Body of pancreas (tissue), 4 donors: ENCODE measurements at regions not wholly inside any gene's neighbourhood (a gene's known extent, or its start where the extent isn't known, plus 50 kb on each side); places are given as distances from the start of the nearest gene placed in this dataset.

Experiments used
- ATAC-seq: fragments of 150-250 bp; one replicate; pipeline ENCODE4 v1.9.1; 2016
- DNase-seq, 4 donors: peaks; one replicate each; pipeline ENCODE4 v3.0.0-alpha.2; 2019
- H3K27ac ChIP-seq, 4 donors: fragments of 200-600 bp; sonication (generic); 1 replicate in 3 of 4; 2 replicates in 1 of 4; pipeline versions ENCODE4 v1.5.1 to v1.6.1; 2016 to 2019; ENCODE audit warnings: mild to moderate bottlenecking in 1 of 4, mixed read lengths in 1 of 4, moderate library complexity in 1 of 4
- H3K27me3 ChIP-seq, 2 donors: fragments of 200-600 bp; sonication (generic); one replicate each; pipeline ENCODE4 v1.6.0; 2016; ENCODE audit warnings: mild to moderate bottlenecking in 1 of 2
- H3K36me3 ChIP-seq, 2 donors: fragments of 200-600 bp; sonication (generic); replicated peaks in 1 of 2; 2 replicates each; pipeline ENCODE4 v1.5.1; 2016; ENCODE audit warnings: low read depth in 2 of 2; ENCODE audit not compliant: insufficient read depth in 1 of 2
- H3K4me1 ChIP-seq: fragments of 200-600 bp; sonication (generic); one replicate; pipeline ENCODE4 v1.6.0; 2016
- H3K4me3 ChIP-seq, 2 donors: fragments of 200-600 bp; sonication (generic); 1 replicate in 1 of 2; 2 replicates in 1 of 2; pipeline ENCODE4 v1.5.1; 2016 to 2019
- H3K9me3 ChIP-seq, 3 donors: fragments of 200-600 bp; sonication (generic); 1 replicate in 2 of 3; 2 replicates in 1 of 3; pipeline ENCODE4 v1.5.1; 2016
- POLR2A ChIP-seq, 3 donors: fragments of 450-650 bp; IDR thresholded peaks; one replicate each; pipeline ENCODE4 v1.6.1; 2016; ENCODE audit warnings: antibody characterized with exemption in 3 of 3, mild to moderate bottlenecking in 2 of 3
- WGBS, 2 donors: methylation state at CpG; one replicate each; pipeline ENCODE4 v1.1.5; 2017; 5-methylcytosine and 5-hydroxymethylcytosine counted together
- intact Hi-C: fragments of 100-400 bp; cut with DNase I; formaldehyde crosslinking; loops from one replicate; pipeline ENCODE4 v1.15.1; 2023
- TF ChIP-seq, protein P1 (sequence below), 7 experiments: fragments of 450-650 bp in 4 of 7; fragments of 200-600 bp in 3 of 7; sonication (generic) in 3 of 7; IDR thresholded peaks; one replicate each; pipeline ENCODE4 v1.5.1; 2016 to 2019; ENCODE audit warnings: antibody characterized with exemption in 7 of 7

DNA sequence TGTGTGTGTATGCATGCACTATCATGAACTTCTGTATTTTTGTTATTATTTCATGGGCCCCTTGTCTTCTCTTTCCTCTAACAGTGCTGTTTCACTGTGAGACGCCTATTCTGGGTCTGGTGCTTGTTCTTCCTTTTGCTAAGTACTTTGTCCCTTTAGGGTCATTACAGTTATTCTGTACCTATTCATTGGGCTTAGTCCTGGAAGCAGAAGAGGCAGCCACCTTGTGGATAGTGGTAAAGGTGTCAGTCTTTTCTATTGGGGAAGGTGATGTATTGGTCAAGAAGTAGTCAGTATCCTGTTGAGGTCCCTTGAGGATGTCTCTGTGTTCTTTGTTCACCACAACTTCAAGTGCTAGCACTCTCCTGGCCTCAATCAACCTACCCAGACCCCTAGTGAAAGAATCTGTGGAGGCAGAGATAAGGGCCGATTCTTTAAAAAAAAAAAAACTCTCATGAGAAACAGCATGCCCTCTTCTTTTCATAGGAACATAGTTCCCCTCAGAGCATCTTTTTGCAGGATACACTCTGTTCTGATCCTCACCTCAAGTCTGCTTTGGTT, 593.8 kb downstream of the SPRY1 start:
- no peak for DNase-seq
- Histone ChIP-seq H3K27me3 (no peaks in the 10 kb centered on the region), H3K9me3 (no peaks in the 10 kb centered on the region), H3K36me3 (no peaks in the 10 kb centered on the region), H3K4me3 (no peak overlapping the region), H3K27ac (no peak overlapping the region), H3K4me1 (no peaks in the 10 kb centered on the region)
- 58 to 62% methylated on average over 2 of the region's 2 CpGs for WGBS, 2 donors
- no peak for TF ChIP-seq POLR2A (IDR thresholded peaks at IDR 0.05)
- TF ChIP-seq, protein P1, sequence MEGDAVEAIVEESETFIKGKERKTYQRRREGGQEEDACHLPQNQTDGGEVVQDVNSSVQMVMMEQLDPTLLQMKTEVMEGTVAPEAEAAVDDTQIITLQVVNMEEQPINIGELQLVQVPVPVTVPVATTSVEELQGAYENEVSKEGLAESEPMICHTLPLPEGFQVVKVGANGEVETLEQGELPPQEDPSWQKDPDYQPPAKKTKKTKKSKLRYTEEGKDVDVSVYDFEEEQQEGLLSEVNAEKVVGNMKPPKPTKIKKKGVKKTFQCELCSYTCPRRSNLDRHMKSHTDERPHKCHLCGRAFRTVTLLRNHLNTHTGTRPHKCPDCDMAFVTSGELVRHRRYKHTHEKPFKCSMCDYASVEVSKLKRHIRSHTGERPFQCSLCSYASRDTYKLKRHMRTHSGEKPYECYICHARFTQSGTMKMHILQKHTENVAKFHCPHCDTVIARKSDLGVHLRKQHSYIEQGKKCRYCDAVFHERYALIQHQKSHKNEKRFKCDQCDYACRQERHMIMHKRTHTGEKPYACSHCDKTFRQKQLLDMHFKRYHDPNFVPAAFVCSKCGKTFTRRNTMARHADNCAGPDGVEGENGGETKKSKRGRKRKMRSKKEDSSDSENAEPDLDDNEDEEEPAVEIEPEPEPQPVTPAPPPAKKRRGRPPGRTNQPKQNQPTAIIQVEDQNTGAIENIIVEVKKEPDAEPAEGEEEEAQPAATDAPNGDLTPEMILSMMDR (IDR thresholded peaks at IDR 0.05), result no peak
- intact Hi-C loops, result no loop called here
- ATAC-seq, result no peak

DNA sequence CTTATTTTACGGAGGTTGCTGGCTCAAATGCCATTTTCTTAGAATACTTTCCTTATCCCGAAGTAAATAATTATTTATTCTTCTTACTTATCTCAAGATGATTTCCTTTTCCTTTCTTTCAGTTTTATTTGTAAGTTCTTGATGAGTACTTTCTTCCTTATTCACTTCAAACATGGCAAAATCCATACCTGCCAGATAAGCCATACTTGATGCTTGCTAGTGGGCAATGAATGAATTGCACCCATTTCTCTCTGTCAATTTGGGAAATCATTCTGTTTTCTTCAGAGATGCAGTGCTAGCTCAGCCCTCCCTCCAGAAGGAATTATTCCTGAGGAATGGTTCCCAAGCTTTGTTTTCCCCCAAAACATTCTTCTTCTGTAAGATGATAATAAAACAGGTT, 598.3 kb downstream of the SPRY1 start:
- no peak for DNase-seq
- WGBS, 2 donors, result 81 to 83% methylated on average over 2 of the region's 2 CpGs
- no peak for ATAC-seq
- Histone ChIP-seq H3K27ac (no peak overlapping the region), H3K4me3 (no peak overlapping the region), H3K4me1 (no peaks in the 10 kb centered on the region), H3K36me3 (no peaks in the 10 kb centered on the region), H3K27me3 (no peaks in the 10 kb centered on the region), H3K9me3 (no peaks in the 10 kb centered on the region)
- intact Hi-C loops, result no loop called here
- TF ChIP-seq POLR2A (IDR thresholded peaks at IDR 0.05), result no peak
- TF ChIP-seq, protein P1 (IDR thresholded peaks at IDR 0.05), result no peak

DNA sequence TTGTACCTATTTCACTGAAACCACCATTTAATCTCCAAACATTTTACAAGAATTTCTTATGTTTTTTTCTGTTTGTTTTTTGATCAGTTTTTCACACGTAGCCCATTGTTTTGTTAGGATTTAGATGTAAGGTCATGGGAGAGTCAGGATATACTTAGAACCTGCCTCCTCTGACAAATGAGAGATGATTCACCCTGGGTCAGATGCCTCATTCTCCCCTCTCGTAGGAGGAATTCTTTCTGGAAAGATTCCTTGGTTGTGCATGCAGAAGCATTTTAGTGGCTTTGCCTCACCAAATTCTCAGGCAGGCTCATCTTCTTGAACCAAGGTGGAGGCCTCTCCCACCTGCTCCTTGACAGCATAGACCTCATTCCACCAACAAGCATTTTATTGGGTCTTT, 599.3 kb downstream of the SPRY1 start:
- Histone ChIP-seq H3K27me3 (no peaks in the 10 kb centered on the region), H3K27ac (no peak overlapping the region), H3K36me3 (no peaks in the 10 kb centered on the region), H3K9me3 (no peaks in the 10 kb centered on the region), H3K4me3 (no peak overlapping the region), H3K4me1 (no peaks in the 10 kb centered on the region)
- no peak for ATAC-seq
- TF ChIP-seq, protein P1 (IDR thresholded peaks at IDR 0.05), result no peak
- TF ChIP-seq POLR2A (IDR thresholded peaks at IDR 0.05), result no peak
- DNase-seq, result no peak
- WGBS, 2 donors, result 28 to 43% methylated on average over 2 of the region's 2 CpGs
- intact Hi-C loops, result no loop called here

DNA sequence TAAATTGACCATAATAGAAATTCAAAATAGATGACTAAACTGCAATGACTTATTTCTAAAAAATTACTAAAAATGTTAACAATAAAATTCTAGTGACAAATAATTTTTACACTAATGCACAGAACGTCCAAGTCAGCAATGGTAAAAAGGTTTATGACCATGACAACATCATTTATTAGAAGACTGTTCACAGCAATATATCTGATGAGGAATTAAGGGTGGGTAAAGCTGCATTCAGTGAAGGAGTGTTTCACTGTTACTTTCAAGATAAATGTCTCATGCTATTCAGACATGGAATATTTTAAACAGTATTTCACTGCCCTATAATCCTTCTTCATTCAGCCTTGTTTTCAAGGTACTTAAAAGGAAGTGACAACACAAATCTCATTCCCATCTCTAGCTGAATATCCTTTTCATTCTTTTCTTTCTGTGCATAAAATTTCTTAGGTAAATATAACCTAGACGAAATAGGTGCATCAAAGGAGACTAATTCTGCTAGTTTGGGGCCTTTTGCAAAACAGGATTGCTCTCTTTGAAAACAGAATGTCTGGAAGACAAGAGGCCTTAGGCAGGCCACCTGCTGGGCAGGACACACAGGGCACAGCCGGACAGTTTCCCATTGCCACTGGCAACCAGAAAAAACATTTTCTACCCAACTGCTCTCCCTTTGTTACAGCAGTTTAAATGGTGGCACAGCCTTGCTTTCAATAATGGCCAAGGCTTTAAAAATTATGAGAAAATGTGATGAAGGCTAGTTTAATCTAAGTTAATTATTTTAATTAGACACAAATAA, 600.3 kb downstream of the SPRY1 start:
- Histone ChIP-seq H3K4me1 (no peaks in the 10 kb centered on the region), H3K4me3 (no peak overlapping the region), H3K9me3 (no peaks in the 10 kb centered on the region), H3K36me3 (no peaks in the 10 kb centered on the region), H3K27ac (no peak overlapping the region), H3K27me3 (no peaks in the 10 kb centered on the region)
- WGBS, 2 donors, result 43 to 51% methylated on average over 3 of the region's 3 CpGs
- ATAC-seq (no peak), DNase-seq (no peak)
- TF ChIP-seq, protein P1 (IDR thresholded peaks at IDR 0.05), result no peak
- no peak for TF ChIP-seq POLR2A (IDR thresholded peaks at IDR 0.05)
- intact Hi-C loops, result no loop called here
